IMR-90 (cell line): ENCODE measurements at regions not wholly inside any gene's neighbourhood (a gene's known extent, or its start where the extent isn't known, plus 50 kb on each side); places are given as distances from the start of the nearest gene placed in this dataset.

ENCODE experiments used
- ATAC-seq: fragments of 200-7000 bp; cut with Tn5 transposase; 2 replicates; pipeline ENCODE4 v1.9.1; 2020; ENCODE audit warnings: low read depth, mild to moderate bottlenecking, moderate library complexity
- BruUV-seq: library from RNA; stranded (reverse); fragments of 400-500 nt; replicated peaks from 2 replicates; lab custom pipeline; 2021; lab: Mats Ljungman, UMichigan
- CTCF ChIA-PET: fragments of 300-600 bp; formaldehyde crosslinking; extraction: SDS; loops from one replicate; lab custom pipeline; 2021; ENCODE audit warnings: antibody characterized with exemption; lab: Yijun Ruan, JAX
- POLR2A ChIA-PET: fragments of 300-600 bp; sonication (Branson Sonifier 250); formaldehyde crosslinking; loops from one replicate; lab custom pipeline; 2022; ENCODE audit warnings: antibody characterized with exemption; ENCODE audit not compliant: unreplicated experiment; lab: Charles Lee
- DNase-seq: peaks from one replicate; pipeline ENCODE4 v3.0.0; 2013
- H2AFZ ChIP-seq: replicated peaks from 2 replicates; pipeline ENCODE3; 2013; ENCODE audit warnings: low read length, mild to moderate bottlenecking; ENCODE audit not compliant: poor library complexity
- H2AK5ac ChIP-seq: 2 replicates; pipeline ENCODE4 v1.6.1; 2013; ENCODE audit warnings: low read depth, low read length, inconsistent platforms
- H2AK9ac ChIP-seq: replicated peaks from 2 replicates; pipeline ENCODE3; 2013; ENCODE audit warnings: mild to moderate bottlenecking, low read depth, low read length, moderate library complexity; ENCODE audit not compliant: poor library complexity
- H2BK120ac ChIP-seq: 2 replicates; pipeline ENCODE4 v1.6.1; 2013; ENCODE audit warnings: low read depth, low read length, inconsistent platforms
- H2BK15ac ChIP-seq: 3 replicates; pipeline ENCODE4 v1.6.1; 2013; ENCODE audit warnings: low read depth, low read length, inconsistent platforms
- H2BK20ac ChIP-seq: 2 replicates; pipeline ENCODE4 v1.6.1; 2013; ENCODE audit warnings: low read depth, mild to moderate bottlenecking, inconsistent platforms, low read length, moderate library complexity
- H2BK5ac ChIP-seq: 2 replicates; pipeline ENCODE4 v1.6.1; 2013; ENCODE audit warnings: mild to moderate bottlenecking, low read depth, low read length, inconsistent platforms; ENCODE audit not compliant: poor library complexity, severe bottlenecking
- H3K14ac ChIP-seq: replicated peaks from 2 replicates; pipeline ENCODE4 v1.6.1; 2013; ENCODE audit warnings: low read depth, low read length, inconsistent platforms
- H3K18ac ChIP-seq: 2 replicates; pipeline ENCODE4 v1.6.1; 2013; ENCODE audit warnings: low read depth, low read length, control low read depth
- H3K23ac ChIP-seq: 2 replicates; pipeline ENCODE4 v1.6.1; 2013; ENCODE audit warnings: low read depth, low read length, inconsistent platforms
- H3K27ac ChIP-seq: 2 replicates; pipeline ENCODE4 v1.5.1; 2013; ENCODE audit warnings: mild to moderate bottlenecking, control low read depth, low read length; ENCODE audit not compliant: insufficient read depth
- H3K27me3 ChIP-seq: 2 replicates; pipeline ENCODE4 v1.6.1; 2013; ENCODE audit warnings: low read length; ENCODE audit not compliant: control insufficient read depth, insufficient read depth
- H3K36me3 ChIP-seq: 2 replicates; pipeline ENCODE4 v1.6.1; 2013; ENCODE audit warnings: low read length, mixed read lengths; ENCODE audit not compliant: control insufficient read depth, insufficient read depth
- H3K4ac ChIP-seq: 2 replicates; pipeline ENCODE4 v1.6.1; 2013; ENCODE audit warnings: low read depth, low read length, inconsistent platforms
- H3K4me1 ChIP-seq: 2 replicates; pipeline ENCODE4 v1.6.1; 2013; ENCODE audit warnings: low read length, mixed read lengths; ENCODE audit not compliant: control insufficient read depth, insufficient read depth
- H3K4me2 ChIP-seq: 2 replicates; pipeline ENCODE4 v1.6.1; 2013; ENCODE audit warnings: low read depth, mild to moderate bottlenecking, control low read depth, low read length, moderate library complexity
- H3K4me3 ChIP-seq: 2 replicates; pipeline ENCODE4 v1.5.1; 2013; ENCODE audit warnings: low read depth, mild to moderate bottlenecking, control low read depth, low read length, moderate library complexity; ENCODE audit not compliant: insufficient read depth
- H3K56ac ChIP-seq: 2 replicates; pipeline ENCODE4 v1.6.1; 2013; ENCODE audit warnings: low read length, inconsistent platforms; ENCODE audit not compliant: insufficient read depth; ENCODE audit errors: extremely low read depth
- H3K79me1 ChIP-seq, 2 experiments: 2 replicates each; pipeline ENCODE4 v1.6.1; 2013; ENCODE audit warnings: low read length in 2 of 2, inconsistent platforms in 1 of 2, low read depth in 1 of 2
- H3K9ac ChIP-seq: 2 replicates; pipeline ENCODE4 v1.6.1; 2013; ENCODE audit warnings: low read depth, low read length, control low read depth
- H3K9me1 ChIP-seq: 2 replicates; pipeline ENCODE4 v1.6.1; 2013; ENCODE audit warnings: low read length, inconsistent platforms; ENCODE audit not compliant: insufficient read depth
- H3K9me3 ChIP-seq: 2 replicates; pipeline ENCODE4 v1.6.1; 2013; ENCODE audit warnings: low read length; ENCODE audit not compliant: control insufficient read depth, insufficient read depth
- H4K20me1 ChIP-seq: 2 replicates; pipeline ENCODE4 v1.6.1; 2013; ENCODE audit warnings: low read length, inconsistent platforms; ENCODE audit not compliant: insufficient read depth
- H4K5ac ChIP-seq: 2 replicates; pipeline ENCODE4 v1.6.1; 2013; ENCODE audit warnings: mild to moderate bottlenecking, low read depth, low read length, control low read depth
- H4K8ac ChIP-seq, 2 experiments: 2 replicates each; pipeline ENCODE4 v1.6.1; 2013; ENCODE audit warnings: low read depth in 2 of 2, low read length in 2 of 2, control low read depth in 1 of 2, inconsistent platforms in 1 of 2
- H4K91ac ChIP-seq: 2 replicates; pipeline ENCODE4 v1.6.1; 2013; ENCODE audit warnings: low read depth, low read length, inconsistent platforms; ENCODE audit not compliant: insufficient read depth
- BHLHE40 ChIP-seq: fragments of 150-350 bp; IDR thresholded peaks from 2 replicates; pipeline ENCODE4 v1.6.1; 2016; ENCODE audit warnings: mild to moderate bottlenecking, low read depth, low read length
- ELK1 ChIP-seq: fragments of 150-350 bp; IDR thresholded peaks from 2 replicates; pipeline ENCODE4 v1.6.1; 2016; ENCODE audit warnings: low read depth, mild to moderate bottlenecking, low read length, moderate library complexity, borderline replicate concordance
- MAFK ChIP-seq: IDR thresholded peaks from 2 replicates; pipeline ENCODE4 v1.6.1; 2012; ENCODE audit warnings: low read depth, low read length, improper control_type of control experiment
- RAD21 ChIP-seq: IDR thresholded peaks from 2 replicates; pipeline ENCODE4 v1.6.1; 2012; ENCODE audit warnings: low read length, improper control_type of control experiment
- WGBS, 2 experiments: methylation state at CpG; one replicate each; pipeline versions ENCODE4 v1.1.5 to v1.1.7; 2013; ENCODE audit warnings: missing lambda C conversion rate in 2 of 2; ENCODE audit not compliant: insufficient read length in 1 of 2; ENCODE audit errors: extremely low coverage in 2 of 2; 5-methylcytosine and 5-hydroxymethylcytosine counted together
- dilution Hi-C: fragments of 300-500 bp; cut with HindIII; formaldehyde crosslinking; loops from one replicate; pipeline ENCODE4 v1.14.3; 2018; ENCODE audit warnings: low sequenced_read_pairs; ENCODE audit not compliant: unreplicated experiment
- in situ Hi-C: fragments of 300-500 bp; cut with MboI; formaldehyde crosslinking; loops from 3 replicates; pipeline ENCODE4 v1.14.3; 2019; ENCODE audit warnings: low sequenced_read_pairs, inconsistent platforms, mixed read lengths
- intact Hi-C: fragments of 100-400 bp; cut with micrococcal nuclease; formaldehyde crosslinking; loops from 2 replicates; pipeline ENCODE4 v1.10.0; 2022

GRCh38 chr4:26173619-26174018, 147.2 kb upstream of the RBPJ start:
- Histone ChIP-seq H3K9me3 (no peaks in the 10 kb centered on the region), H3K9me1 (peaks cover 25% of the 10 kb centered on the region), H3K36me3 (no peaks in the 10 kb centered on the region), H4K91ac (peak overlapping the region; percentile 56), H2BK20ac (peak overlapping the region; percentile 97), H2AFZ (peak overlapping the region; percentile 28), H2BK5ac (peak overlapping the region; percentile 83), H3K4me2 (peak overlapping the region; percentile 52; the same call in 1 of the 2 replicates), H4K8ac (peak overlapping the region in 1 of 2 experiments; percentile 84; a peak in 2 of 4 replicates), H3K79me1 (peaks cover 0 to 3% of the 10 kb centered on the region in 2 experiments; a peak in 1 of 4 replicates), H3K14ac (peak overlapping the region; percentile 76), H2BK120ac (peak overlapping the region; percentile 94), H3K9ac (peak overlapping the region; percentile 21; the same call in 1 of the 2 replicates), H3K23ac (peak overlapping the region; percentile 44), H3K4ac (peak overlapping the region; percentile 87), H3K4me3 (no peak overlapping the region), H3K27me3 (no peaks in the 10 kb centered on the region), H3K18ac (peak overlapping the region; percentile 82), H3K4me1 (peaks cover 28% of the 10 kb centered on the region), H4K20me1 (no peaks in the 10 kb centered on the region), H2AK5ac (peak overlapping the region; percentile 56; the same call in 1 of the 2 replicates), H2AK9ac (peak overlapping the region; percentile 13), H4K5ac (peak overlapping the region; percentile 43; the same call in 1 of the 2 replicates), H3K56ac (peak overlapping the region; percentile 28; the same call in 1 of the 2 replicates), H2BK15ac (peak overlapping the region; percentile 68; the same call in 2 of the 3 replicates), H3K27ac (peak overlapping the region; percentile 74; the same call in 1 of the 2 replicates)
- dilution Hi-C loops: no loop called here
- WGBS, 2 experiments: 4% methylated on average over 4 of the region's 7 CpGs; no CpG with 5 or more reads in 1 of the 2 experiments
- CTCF ChIA-PET: interaction anchor here (1.0 to 1.8 kb wide), 4 partner anchors 12 to 111 kb away, joined by 3 to 5 read pairs (median 3); no protein-coding TSS in a partner anchor
- intact Hi-C loops: loop anchor here (2.0 to 5.0 kb wide), 4 partner anchors 91 to 239 kb away; no protein-coding TSS in a partner anchor
- BruUV-seq: no TSS peak
- DNase-seq (peak; percentile 93), ATAC-seq (peak; percentile 79)
- in situ Hi-C loops: loop anchor here (10.0 kb wide), 1 partner anchor 151 kb away; the partner anchor contains the start of gene RBPJ
- POLR2A ChIA-PET: no interaction called here
- no peak for TF ChIP-seq ELK1
- no peak for TF ChIP-seq MAFK
- peak; percentile 84 for TF ChIP-seq BHLHE40
- no peak for TF ChIP-seq RAD21
